H9 (cell line): ENCODE measurements at regions not wholly inside any gene's neighbourhood (a gene's known extent, or its start where the extent isn't known, plus 50 kb on each side); places are given as distances from the start of the nearest gene placed in this dataset.
A peak's percentile ranks its signal among the peaks of the same experiment; 100 is the strongest.

Experiments
- DNase-seq: peaks from one replicate; pipeline ENCODE4 v3.0.0-alpha.2; 2017
- H2AFZ ChIP-seq: one replicate; pipeline ENCODE4 v1.6.1; 2013; ENCODE audit warnings: mild to moderate bottlenecking, low read length, control low read depth, moderate library complexity
- H2AK5ac ChIP-seq: 2 replicates; pipeline ENCODE4 v1.6.1; 2013; ENCODE audit warnings: low read length, control low read depth, mixed read lengths; ENCODE audit not compliant: insufficient read length
- H2BK120ac ChIP-seq: one replicate; pipeline ENCODE4 v1.6.1; 2013; ENCODE audit warnings: low read depth, mild to moderate bottlenecking, low read length, control low read depth, inconsistent platforms; ENCODE audit not compliant: poor library complexity, severe bottlenecking
- H2BK12ac ChIP-seq: 2 replicates; pipeline ENCODE4 v1.6.1; 2013; ENCODE audit warnings: low read length, control low read depth, mixed read lengths, low read depth; ENCODE audit not compliant: insufficient read length
- H2BK15ac ChIP-seq: 2 replicates; pipeline ENCODE4 v1.6.1; 2013; ENCODE audit warnings: low read depth, low read length, control low read depth
- H2BK20ac ChIP-seq: one replicate; pipeline ENCODE4 v1.6.1; 2013; ENCODE audit warnings: low read depth, mild to moderate bottlenecking, low read length, control low read depth, inconsistent platforms; ENCODE audit not compliant: poor library complexity, severe bottlenecking
- H2BK5ac ChIP-seq: 2 replicates; pipeline ENCODE4 v1.6.1; 2013; ENCODE audit warnings: low read length, control low read depth, mixed read lengths; ENCODE audit not compliant: insufficient read length
- H3K14ac ChIP-seq: 2 replicates; pipeline ENCODE4 v1.6.1; 2013; ENCODE audit warnings: low read length, control low read depth; ENCODE audit not compliant: insufficient read depth
- H3K18ac ChIP-seq: 2 replicates; pipeline ENCODE4 v1.6.1; 2013; ENCODE audit warnings: low read depth, mild to moderate bottlenecking, mixed read lengths, low read length, control low read depth; ENCODE audit not compliant: insufficient read length
- H3K23ac ChIP-seq: 2 replicates; pipeline ENCODE4 v1.6.1; 2013; ENCODE audit warnings: low read length, control low read depth, mixed read lengths, low read depth; ENCODE audit not compliant: insufficient read length
- H3K23me2 ChIP-seq: 2 replicates; pipeline ENCODE4 v1.6.1; 2013; ENCODE audit warnings: low read depth, mild to moderate bottlenecking, mixed read lengths, low read length, control low read depth; ENCODE audit not compliant: insufficient read length, poor library complexity, severe bottlenecking
- H3K27ac ChIP-seq: 2 replicates; pipeline ENCODE4 v1.5.1; 2013; ENCODE audit warnings: low read length, control low read depth, mixed read lengths, low read depth; ENCODE audit not compliant: insufficient read length
- H3K27me3 ChIP-seq: 2 replicates; pipeline ENCODE4 v1.6.1; 2013; ENCODE audit warnings: low read length, control low read depth, inconsistent platforms; ENCODE audit not compliant: insufficient read depth
- H3K4ac ChIP-seq: 2 replicates; pipeline ENCODE4 v1.6.1; 2013; ENCODE audit warnings: low read depth, mild to moderate bottlenecking, control low read depth, inconsistent platforms, low read length, moderate library complexity
- H3K4me1 ChIP-seq: 2 replicates; pipeline ENCODE4 v1.6.1; 2013; ENCODE audit warnings: low read length, control low read depth, inconsistent platforms; ENCODE audit not compliant: insufficient read depth
- H3K4me2 ChIP-seq: 2 replicates; pipeline ENCODE4 v1.6.1; 2013; ENCODE audit warnings: low read length, control low read depth, mixed read lengths; ENCODE audit not compliant: insufficient read length, insufficient read depth
- H3K56ac ChIP-seq: 2 replicates; pipeline ENCODE4 v1.6.1; 2013; ENCODE audit warnings: low read depth, mild to moderate bottlenecking, mixed read lengths, low read length, control low read depth; ENCODE audit not compliant: insufficient read length
- H3K79me1 ChIP-seq: 2 replicates; pipeline ENCODE4 v1.6.1; 2013; ENCODE audit warnings: low read depth, mild to moderate bottlenecking, moderate library complexity, low read length, control low read depth, inconsistent platforms; ENCODE audit not compliant: insufficient read depth, poor library complexity, severe bottlenecking
- H3K79me2 ChIP-seq: 2 replicates; pipeline ENCODE4 v1.6.1; 2013; ENCODE audit warnings: low read length, control low read depth, inconsistent platforms; ENCODE audit not compliant: insufficient read depth
- H3K9ac ChIP-seq: 2 replicates; pipeline ENCODE4 v1.6.1; 2013; ENCODE audit warnings: low read length, control low read depth, mixed read lengths; ENCODE audit not compliant: insufficient read length; ENCODE audit errors: extremely low read depth
- H3K9me3 ChIP-seq: one replicate; pipeline ENCODE4 v1.6.1; 2013; ENCODE audit warnings: low read depth, low read length, inconsistent platforms; ENCODE audit not compliant: control insufficient read depth
- H3T11ph ChIP-seq: one replicate; pipeline ENCODE4 v1.6.1; 2013; ENCODE audit warnings: mild to moderate bottlenecking, low read length, control low read depth, inconsistent platforms
- H4K20me1 ChIP-seq: one replicate; pipeline ENCODE4 v1.6.1; 2013; ENCODE audit not compliant: control insufficient read depth, insufficient read length, insufficient read depth
- H4K5ac ChIP-seq: 2 replicates; pipeline ENCODE4 v1.6.1; 2013; ENCODE audit warnings: low read depth, mild to moderate bottlenecking, mixed read lengths, low read length, control low read depth; ENCODE audit not compliant: insufficient read length
- H4K8ac ChIP-seq: replicated peaks from 2 replicates; pipeline ENCODE4 v1.6.1; 2013; ENCODE audit warnings: low read length, control low read depth, mixed read lengths, low read depth; ENCODE audit not compliant: insufficient read length
- H4K91ac ChIP-seq: 2 replicates; pipeline ENCODE4 v1.6.1; 2013; ENCODE audit warnings: low read depth, mild to moderate bottlenecking, moderate library complexity, mixed read lengths, low read length, control low read depth; ENCODE audit not compliant: insufficient read length
- H3K27ac Mint-ChIP-seq, 3 experiments: 2 replicates in 2 of 3; 3 replicates in 1 of 3; pipeline ENCODE4 v1.8.0; 2020 to 2021; ENCODE audit warnings: mixed read lengths in 3 of 3, mild to moderate bottlenecking in 1 of 3, moderate library complexity in 1 of 3
- H3K27me3 Mint-ChIP-seq: 2 replicates; pipeline ENCODE4 v1.8.0; 2021; ENCODE audit warnings: low read depth, mild to moderate bottlenecking, moderate library complexity, mixed read lengths
- H3K36me3 Mint-ChIP-seq, 3 experiments: 2 replicates in 2 of 3; 3 replicates in 1 of 3; pipeline ENCODE4 v1.8.0; 2020 to 2021; ENCODE audit warnings: low read depth in 3 of 3, mixed read lengths in 3 of 3; ENCODE audit not compliant: insufficient read depth in 1 of 3
- H3K4me1 Mint-ChIP-seq, 2 experiments: 2 replicates each; pipeline ENCODE4 v1.8.0; 2020; ENCODE audit warnings: mixed read lengths in 2 of 2
- H3K4me3 Mint-ChIP-seq, 2 experiments: 2 replicates in 1 of 2; 3 replicates in 1 of 2; pipeline ENCODE4 v1.8.0; 2020 to 2021; ENCODE audit warnings: mild to moderate bottlenecking in 2 of 2, mixed read lengths in 2 of 2, moderate library complexity in 1 of 2
- H3K9me3 Mint-ChIP-seq, 2 experiments: 2 replicates in 1 of 2; 3 replicates in 1 of 2; pipeline ENCODE4 v1.8.0; 2020; ENCODE audit warnings: mild to moderate bottlenecking in 2 of 2, mixed read lengths in 2 of 2, moderate library complexity in 1 of 2
- CTCF ChIP-seq: fragments of 200-600 bp; sonication (generic); conservative IDR thresholded peaks from 3 replicates; pipeline ENCODE4 v1.8.0; 2021; ENCODE audit warnings: antibody characterized with exemption, mild to moderate bottlenecking
- WGBS: extraction: QIAGEN DNeasy Blood & Tissue Kit; methylation state at CpG from one replicate; pipeline ENCODE4 v1.1.7; 2013; ENCODE audit warnings: missing lambda C conversion rate, low lambda C conversion rate, mixed read lengths; ENCODE audit not compliant: insufficient read length; ENCODE audit errors: extremely low coverage; 5-methylcytosine and 5-hydroxymethylcytosine counted together

- no peak for TF ChIP-seq CTCF
- Mint-ChIP-seq H3K4me1 (peaks cover 30 to 43% of the 10 kb centered on the region in 2 experiments), H3K27me3 (no peaks in the 10 kb centered on the region), H3K9me3 (peaks cover 0 to 6% of the 10 kb centered on the region in 2 experiments; a peak in 3 of 5 replicates), H3K4me3 (no peak overlapping the region), H3K27ac (no peak overlapping the region; a peak in 1 of 7 replicates), H3K36me3 (peaks cover 0 to 5% (median 0%) of the 10 kb centered on the region in 3 experiments; a peak in 2 of 7 replicates)
- Histone ChIP-seq H3K4me1 (peaks cover 3% of the 10 kb centered on the region; the same call in 1 of the 2 replicates), H3K18ac (no peak overlapping the region), H2BK5ac (no peak overlapping the region), H2BK20ac (no peak overlapping the region), H3K23ac (no peak overlapping the region), H3T11ph (no peak overlapping the region), H4K20me1 (no peaks in the 10 kb centered on the region), H3K23me2 (no peaks in the 10 kb centered on the region), H3K4ac (no peak overlapping the region), H3K56ac (no peak overlapping the region), H3K9me3 (no peaks in the 10 kb centered on the region), H3K4me2 (no peak overlapping the region), H2AFZ (peak overlapping the region; percentile 17), H3K27ac (no peak overlapping the region), H3K27me3 (no peaks in the 10 kb centered on the region), H2BK120ac (no peak overlapping the region), H4K91ac (no peak overlapping the region), H2BK12ac (no peak overlapping the region), H4K5ac (no peak overlapping the region), H3K9ac (no peak overlapping the region), H2AK5ac (no peak overlapping the region), H3K79me2 (no peaks in the 10 kb centered on the region), H3K14ac (no peak overlapping the region), H3K79me1 (no peaks in the 10 kb centered on the region), H4K8ac (no peak overlapping the region), H2BK15ac (no peak overlapping the region)
- no CpG with 5 or more reads among the region's 4 CpGs for WGBS
- DNase-seq: no peak
Measured at GRCh38 chr10:63910806-63911205, 389.6 kb downstream of the REEP3 start.
